Calu3 (cell line): ENCODE measurements at regions not wholly inside any gene's neighbourhood (a gene's known extent, or its start where the extent isn't known, plus 50 kb on each side); places are given as distances from the start of the nearest gene placed in this dataset.

Experiments used
- BruUV-seq: library from RNA; stranded (reverse); fragments of 400-500 nt; replicated peaks from 2 replicates; lab custom pipeline; 2021; lab: Mats Ljungman, UMichigan
- CTCF ChIA-PET: fragments of 300-600 bp; sonication (Branson Sonifier 250); formaldehyde crosslinking; loops from one replicate; lab custom pipeline; 2022; ENCODE audit warnings: antibody characterized with exemption; lab: Charles Lee
- DNase-seq: peaks from one replicate; pipeline ENCODE4 v3.0.0; 2022
- H3K27ac Mint-ChIP-seq: one replicate; pipeline ENCODE4 v1.8.0; 2022; ENCODE audit warnings: mixed read lengths; ENCODE audit not compliant: unreplicated experiment
- H3K27me3 Mint-ChIP-seq: one replicate; pipeline ENCODE4 v1.8.0; 2022; ENCODE audit warnings: mixed read lengths; ENCODE audit not compliant: unreplicated experiment
- H3K36me3 Mint-ChIP-seq: one replicate; pipeline ENCODE4 v1.8.0; 2022; ENCODE audit warnings: mild to moderate bottlenecking, moderate library complexity, mixed read lengths; ENCODE audit not compliant: insufficient read depth, unreplicated experiment
- H3K4me1 Mint-ChIP-seq: one replicate; pipeline ENCODE4 v1.8.0; 2022; ENCODE audit warnings: mild to moderate bottlenecking, low read depth, mixed read lengths; ENCODE audit not compliant: unreplicated experiment
- H3K4me3 Mint-ChIP-seq: one replicate; pipeline ENCODE4 v1.8.0; 2022; ENCODE audit warnings: mild to moderate bottlenecking, low read depth, moderate library complexity, mixed read lengths; ENCODE audit not compliant: unreplicated experiment
- H3K9me3 Mint-ChIP-seq: one replicate; pipeline ENCODE4 v1.8.0; 2022; ENCODE audit warnings: low read depth, mixed read lengths; ENCODE audit not compliant: unreplicated experiment
- intact Hi-C: fragments of 100-400 bp; cut with micrococcal nuclease; formaldehyde crosslinking; loops from one replicate; pipeline ENCODE4 v1.10.0; 2022; ENCODE audit not compliant: unreplicated experiment
- TF ChIP-seq, protein P1 (sequence below): fragments of 200-600 bp; IDR thresholded peaks from one replicate; pipeline ENCODE4 v1.8.0; 2022; ENCODE audit warnings: antibody characterized with exemption; ENCODE audit not compliant: unreplicated experiment

GRCh38 chr1:96979304-96980268 lies 258.0 kb downstream of the PTBP2 start:
- DNase-seq: no peak
- no TSS peak for BruUV-seq
- Mint-ChIP-seq H3K4me3 (no peak overlapping the region), H3K4me1 (no peaks in the 10 kb centered on the region), H3K9me3 (peaks cover 3% of the 10 kb centered on the region), H3K36me3 (no peaks in the 10 kb centered on the region), H3K27me3 (no peaks in the 10 kb centered on the region), H3K27ac (no peak overlapping the region)
- intact Hi-C loops: no loop called here
- CTCF ChIA-PET: no interaction called here
- TF ChIP-seq, protein P1, sequence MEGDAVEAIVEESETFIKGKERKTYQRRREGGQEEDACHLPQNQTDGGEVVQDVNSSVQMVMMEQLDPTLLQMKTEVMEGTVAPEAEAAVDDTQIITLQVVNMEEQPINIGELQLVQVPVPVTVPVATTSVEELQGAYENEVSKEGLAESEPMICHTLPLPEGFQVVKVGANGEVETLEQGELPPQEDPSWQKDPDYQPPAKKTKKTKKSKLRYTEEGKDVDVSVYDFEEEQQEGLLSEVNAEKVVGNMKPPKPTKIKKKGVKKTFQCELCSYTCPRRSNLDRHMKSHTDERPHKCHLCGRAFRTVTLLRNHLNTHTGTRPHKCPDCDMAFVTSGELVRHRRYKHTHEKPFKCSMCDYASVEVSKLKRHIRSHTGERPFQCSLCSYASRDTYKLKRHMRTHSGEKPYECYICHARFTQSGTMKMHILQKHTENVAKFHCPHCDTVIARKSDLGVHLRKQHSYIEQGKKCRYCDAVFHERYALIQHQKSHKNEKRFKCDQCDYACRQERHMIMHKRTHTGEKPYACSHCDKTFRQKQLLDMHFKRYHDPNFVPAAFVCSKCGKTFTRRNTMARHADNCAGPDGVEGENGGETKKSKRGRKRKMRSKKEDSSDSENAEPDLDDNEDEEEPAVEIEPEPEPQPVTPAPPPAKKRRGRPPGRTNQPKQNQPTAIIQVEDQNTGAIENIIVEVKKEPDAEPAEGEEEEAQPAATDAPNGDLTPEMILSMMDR: no peak

- no peak overlapping the region for H3K27ac Mint-ChIP-seq
- no TSS peak for BruUV-seq
- DNase-seq: no peak
- no peak overlapping the region for H3K4me3 Mint-ChIP-seq
- peaks cover 3% of the 10 kb centered on the region for H3K9me3 Mint-ChIP-seq
- TF ChIP-seq, protein P1: no peak
- CTCF ChIA-PET: interaction anchor here (0.6 to 1.0 kb wide), 2 partner anchors 70 to 1608 kb away, joined by 3 read pairs; no protein-coding TSS in a partner anchor
- intact Hi-C loops: no loop called here
- H3K36me3 Mint-ChIP-seq: no peaks in the 10 kb centered on the region
- no peaks in the 10 kb centered on the region for H3K27me3 Mint-ChIP-seq
- no peaks in the 10 kb centered on the region for H3K4me1 Mint-ChIP-seq
These were observed 258.9 kb downstream of the PTBP2 start for GRCh38 chr1:96980448-96980847.

DNA sequence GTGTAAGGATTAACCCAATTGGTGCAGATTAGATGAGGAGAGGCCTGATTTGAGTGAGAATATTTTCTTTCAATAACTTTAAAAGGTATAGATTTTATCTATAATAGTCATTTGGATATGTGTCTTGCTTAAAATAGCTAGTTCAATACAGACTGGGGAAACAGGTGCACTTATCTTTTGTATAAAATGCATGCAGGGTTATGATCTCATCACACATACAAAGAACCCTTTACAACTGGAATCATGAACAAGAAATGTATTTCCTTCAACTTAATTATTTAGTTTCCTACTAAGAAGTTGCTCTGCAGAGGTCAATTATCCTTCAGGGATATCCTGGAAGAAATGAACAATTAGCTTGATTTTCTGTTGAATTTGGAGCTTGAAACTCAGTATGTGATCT lies 259.6 kb downstream of the PTBP2 start:
- TF ChIP-seq, protein P1: no peak
- CTCF ChIA-PET: interaction anchor here (1.0 kb wide), 1 partner anchor 70 kb away, joined by 3 read pairs; no protein-coding TSS in a partner anchor
- Mint-ChIP-seq H3K27ac (no peak overlapping the region), H3K27me3 (no peaks in the 10 kb centered on the region), H3K4me3 (no peak overlapping the region), H3K9me3 (no peaks in the 10 kb centered on the region), H3K4me1 (no peaks in the 10 kb centered on the region), H3K36me3 (no peaks in the 10 kb centered on the region)
- no peak for DNase-seq
- no TSS peak for BruUV-seq
- intact Hi-C loops: no loop called here

- Mint-ChIP-seq H3K9me3 (no peaks in the 10 kb centered on the region), H3K4me3 (no peak overlapping the region), H3K27me3 (no peaks in the 10 kb centered on the region), H3K27ac (no peak overlapping the region), H3K4me1 (no peaks in the 10 kb centered on the region), H3K36me3 (no peaks in the 10 kb centered on the region)
- CTCF ChIA-PET: interaction anchor here (0.7 kb wide), 1 partner anchor 721 kb away, joined by 3 read pairs; no protein-coding TSS in a partner anchor
- no TSS peak for BruUV-seq
- DNase-seq: no peak
- TF ChIP-seq, protein P1: no peak
- intact Hi-C loops: no loop called here
These were observed 260.5 kb downstream of the PTBP2 start for GRCh38 chr1:96982118-96982517.
